ENCODE measurements at regions not wholly inside any gene's neighbourhood (a gene's known extent, or its start where the extent isn't known, plus 50 kb on each side); places are given as distances from the start of the nearest gene placed in this dataset.
A peak's percentile ranks its signal among the peaks of the same experiment; 100 is the strongest.

DNA sequence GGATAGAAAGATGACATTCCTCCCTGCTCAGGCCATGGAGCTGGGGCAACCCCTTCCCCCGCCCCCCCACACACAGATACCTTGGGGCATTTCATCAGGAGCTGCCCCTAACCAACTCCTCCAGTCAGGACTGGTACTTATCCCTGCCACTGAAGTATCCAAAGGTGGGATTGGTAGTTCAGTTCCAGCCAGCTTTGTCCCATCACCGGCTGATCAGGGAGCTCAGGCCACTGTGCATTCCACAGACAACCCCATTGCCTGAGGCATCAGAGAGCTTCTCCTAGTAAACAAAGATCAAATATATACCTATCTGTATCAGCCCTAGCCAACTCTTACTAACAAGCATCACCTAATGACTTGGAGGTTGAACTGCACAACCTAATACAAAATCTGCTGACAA lies 218.2 kb upstream of the FMR1 start:
- DNase-seq (ENCODE audit: low spot score), result no peak

DNA sequence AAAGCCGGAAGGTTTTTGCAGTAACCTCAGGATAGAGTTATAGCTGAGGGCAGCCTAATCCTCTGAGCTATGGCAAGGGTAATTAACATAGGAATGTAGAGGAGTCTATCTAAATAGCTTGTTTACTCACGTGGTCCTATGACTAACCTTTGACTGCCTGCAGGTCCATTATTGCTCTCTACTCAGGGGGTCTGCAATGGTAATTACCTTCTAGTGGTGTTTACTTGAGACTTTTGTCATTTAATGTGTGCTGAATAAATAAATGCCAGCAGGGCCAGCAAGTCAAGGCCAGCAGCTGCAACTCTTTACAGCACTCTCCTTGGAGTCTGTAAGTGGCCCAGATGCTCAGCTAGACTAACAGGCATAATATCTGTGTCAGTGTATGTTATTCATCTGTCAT lies 212.7 kb upstream of the FMR1 start:
- peak; percentile 10 for DNase-seq (ENCODE audit: low spot score)

DNA sequence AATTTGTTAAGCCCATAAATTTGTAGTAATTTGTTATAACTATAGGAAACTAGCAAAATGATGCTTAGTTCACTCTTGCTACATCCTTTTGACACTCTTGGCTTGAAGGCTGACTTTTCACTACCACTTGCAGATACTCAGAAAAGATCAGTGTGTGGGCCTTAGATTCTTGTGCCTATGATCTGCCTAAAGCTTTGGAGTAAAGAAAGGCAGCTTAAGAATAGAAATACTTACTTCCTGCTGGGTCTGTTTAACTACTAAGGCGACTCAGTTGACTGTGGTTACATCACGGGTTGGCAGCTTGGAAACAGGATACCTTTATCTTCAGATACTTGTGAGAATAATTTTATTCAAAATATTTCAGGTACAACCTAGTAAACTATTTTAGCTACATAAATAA lies 201.4 kb upstream of the FMR1 start:
- no peak for DNase-seq (ENCODE audit: low spot score)

DNA sequence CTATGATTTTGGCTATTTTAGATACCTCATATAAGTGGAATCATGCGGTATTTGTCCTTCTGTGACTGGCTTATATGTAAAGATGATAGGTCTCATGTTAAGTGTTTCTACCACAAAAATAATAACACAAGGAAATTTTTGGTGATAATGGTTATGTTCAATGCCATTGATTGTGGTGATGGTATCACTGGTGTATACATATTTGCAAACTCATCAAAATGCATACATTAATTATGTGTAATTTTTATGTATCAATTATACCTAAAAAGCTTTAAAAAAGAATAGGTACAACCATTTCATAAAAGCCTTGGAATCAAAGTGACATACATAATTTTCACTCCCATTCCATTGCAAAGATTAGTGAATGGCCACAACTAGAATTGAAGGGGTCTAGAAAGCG lies 178.3 kb upstream of the FMR1 start:
- DNase-seq (ENCODE audit: low spot score), result no peak

DNA sequence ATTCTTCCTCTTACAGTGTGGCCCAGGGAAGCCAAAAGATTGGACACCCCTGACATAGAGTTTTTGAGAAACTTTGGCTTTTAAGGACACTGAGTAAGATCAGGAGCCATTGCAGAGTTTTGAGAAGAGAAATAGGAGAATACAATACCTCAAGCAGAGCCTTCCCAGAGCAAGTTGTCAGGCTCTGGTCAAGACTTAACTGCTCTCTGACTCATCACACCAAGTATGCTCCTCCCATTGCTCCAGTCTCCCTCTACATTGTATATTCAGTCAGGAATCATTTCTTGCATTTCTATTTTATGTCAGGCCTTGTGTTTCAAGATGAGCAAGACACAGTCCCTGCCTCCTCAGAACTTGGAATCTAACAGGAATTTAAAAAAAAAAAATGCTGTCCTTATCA lies 176.4 kb upstream of the FMR1 start:
- DNase-seq (ENCODE audit: low spot score), result no peak

DNA sequence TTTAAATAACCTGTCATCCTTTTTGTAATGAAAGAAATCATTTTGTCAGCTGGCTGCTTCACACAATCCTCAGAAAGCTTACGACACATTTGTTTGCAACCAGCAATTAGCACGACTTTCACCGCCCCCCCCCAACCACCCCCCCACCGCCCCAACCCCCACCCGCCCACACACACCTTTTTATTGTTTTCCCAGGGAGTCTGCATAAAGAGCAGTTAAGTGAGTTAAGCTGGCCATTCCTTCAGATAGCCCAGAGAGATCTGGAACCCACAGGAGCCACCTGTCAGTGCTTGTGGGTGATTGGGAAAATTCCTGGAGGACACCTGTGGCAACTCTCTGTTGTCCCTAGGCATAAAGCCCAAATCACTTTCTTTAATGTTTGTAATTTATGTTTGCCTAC lies 175.7 kb upstream of the FMR1 start:
- no peak for DNase-seq (ENCODE audit: low spot score)

DNA sequence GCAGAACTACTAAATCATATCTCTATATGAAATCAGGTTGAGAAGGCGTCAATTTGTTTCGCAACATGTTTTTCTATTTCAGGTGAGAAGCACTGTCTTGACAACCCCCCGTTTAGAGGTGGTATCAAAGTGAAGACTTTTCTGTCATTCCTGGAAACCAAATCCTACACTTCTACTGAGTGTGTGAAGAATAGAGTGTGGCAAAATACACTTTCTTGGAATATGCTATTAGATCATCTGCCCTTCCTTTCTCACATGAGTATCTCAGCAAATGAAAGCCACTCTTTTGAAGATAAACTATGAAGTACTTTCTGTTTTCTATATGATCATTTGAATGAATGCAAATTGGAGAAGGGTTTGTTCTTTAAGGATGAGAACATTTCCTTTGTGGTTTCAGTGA lies 174.0 kb upstream of the FMR1 start:
- DNase-seq (ENCODE audit: low spot score), result no peak

DNA sequence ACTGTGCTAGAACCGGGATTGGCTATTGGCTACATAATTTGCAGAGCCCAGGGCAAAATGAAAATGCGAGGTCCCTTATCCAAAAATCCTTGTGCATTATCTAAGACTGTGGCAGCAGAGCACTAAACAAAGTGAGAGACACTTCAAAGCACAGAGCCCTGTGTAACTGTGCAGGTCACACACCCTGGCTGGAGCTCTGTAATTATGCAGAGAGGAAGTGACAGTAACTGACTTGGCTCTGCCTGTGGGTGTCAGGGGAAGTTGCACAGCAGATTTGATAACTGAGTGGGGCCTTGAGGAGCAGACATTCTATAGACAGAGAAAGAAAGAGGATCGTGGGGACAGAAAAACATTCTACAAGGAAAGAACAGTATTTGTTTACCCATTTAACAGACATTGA lies 173.5 kb upstream of the FMR1 start:
- DNase-seq (ENCODE audit: low spot score), result no peak

DNA sequence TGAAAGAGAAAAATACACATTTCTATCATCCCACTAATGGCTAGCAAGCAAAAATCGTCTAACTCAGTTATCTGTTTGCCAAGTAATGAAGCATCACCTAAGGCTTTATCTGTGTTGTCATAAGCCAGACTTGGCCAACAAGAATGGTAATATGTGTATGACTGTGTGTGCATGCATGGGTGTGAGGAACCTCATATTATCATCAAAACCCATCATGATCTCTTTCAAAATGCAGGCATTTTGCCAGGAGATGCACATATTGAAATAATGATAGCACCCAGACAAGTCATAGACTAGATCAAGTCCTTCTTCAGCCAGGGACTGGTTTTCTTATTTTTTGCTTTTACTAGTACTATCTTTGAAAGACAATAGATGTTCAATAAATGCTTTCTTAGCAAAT lies 172.5 kb upstream of the FMR1 start:
- no peak for DNase-seq (ENCODE audit: low spot score)

DNA sequence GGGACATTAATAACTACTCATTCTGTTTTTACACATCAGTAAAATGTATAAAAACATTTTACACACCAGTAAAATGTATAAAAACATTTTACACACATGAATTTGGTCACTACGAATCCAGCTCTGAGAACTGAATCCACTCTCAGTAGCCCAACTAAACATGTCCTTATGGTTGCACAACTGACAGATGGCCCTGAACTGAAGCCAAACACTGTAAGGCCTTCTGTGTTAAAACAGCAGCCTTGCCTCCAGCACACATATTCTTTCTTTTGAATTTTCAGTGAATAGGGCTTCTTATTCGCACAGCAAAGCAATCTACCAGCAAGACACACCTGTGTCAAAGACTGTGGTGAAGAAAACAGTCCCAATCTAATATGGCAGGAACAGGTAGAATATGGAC lies 169.9 kb upstream of the FMR1 start:
- DNase-seq (ENCODE audit: low spot score), result no peak

DNA sequence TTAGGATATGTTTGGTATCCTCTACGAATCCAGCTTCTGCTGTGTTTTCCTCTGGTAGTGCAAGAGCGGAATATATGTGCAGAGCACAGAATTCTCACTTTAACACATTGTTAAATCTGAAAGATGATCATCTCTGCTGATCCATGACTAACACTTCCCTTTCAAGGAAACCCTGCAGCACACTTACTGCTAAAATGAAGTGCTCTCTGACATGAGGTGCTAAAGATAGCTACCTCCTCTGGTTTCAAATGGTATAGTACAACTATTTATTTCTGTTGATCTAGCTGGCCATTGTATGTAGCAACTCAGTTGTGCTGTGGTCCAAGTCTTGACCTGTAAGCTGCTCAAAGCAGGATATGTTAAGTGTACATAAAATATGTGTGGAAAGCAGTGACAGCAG lies 162.4 kb upstream of the FMR1 start:
- DNase-seq (ENCODE audit: low spot score), result no peak

DNA sequence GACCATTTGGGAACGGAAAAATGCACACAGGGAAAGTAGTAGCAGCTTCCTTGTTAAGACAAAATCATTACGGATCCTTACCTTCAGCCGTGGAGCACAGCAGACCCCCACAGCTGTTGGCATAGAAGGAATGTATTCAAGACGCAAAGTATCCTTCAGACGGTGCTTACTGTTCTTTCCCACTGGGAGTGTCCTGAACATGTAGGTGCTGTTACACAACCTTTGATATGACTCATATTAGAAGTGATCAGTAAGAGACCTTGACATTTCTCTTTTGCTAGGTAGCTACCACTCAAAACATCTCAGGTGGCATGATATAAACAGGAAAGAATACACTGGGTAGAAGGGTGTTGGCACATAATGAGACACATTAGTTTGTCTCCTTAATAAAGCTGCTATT lies 154.0 kb upstream of the FMR1 start:
- no peak for DNase-seq (ENCODE audit: low spot score)

DNA sequence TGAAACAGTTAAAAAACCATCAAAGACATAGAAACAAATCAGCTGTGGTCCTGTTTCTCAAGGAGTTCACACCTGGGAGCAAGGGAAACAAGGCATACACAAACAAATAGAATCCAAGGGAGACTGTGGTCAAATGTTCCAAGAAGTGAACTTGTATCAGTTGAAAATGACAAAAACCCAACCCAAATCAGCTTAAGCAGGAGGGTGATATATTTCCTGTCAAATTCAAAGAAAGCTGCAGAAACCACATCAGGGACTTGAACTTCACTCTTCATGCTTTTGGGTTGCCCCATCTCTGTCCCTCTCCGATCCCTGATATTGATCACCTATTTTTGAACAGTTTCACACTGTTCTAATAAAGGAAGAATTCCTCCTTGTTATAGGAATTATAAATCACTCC lies 148.6 kb upstream of the FMR1 start:
- DNase-seq (ENCODE audit: low spot score), result no peak

DNA sequence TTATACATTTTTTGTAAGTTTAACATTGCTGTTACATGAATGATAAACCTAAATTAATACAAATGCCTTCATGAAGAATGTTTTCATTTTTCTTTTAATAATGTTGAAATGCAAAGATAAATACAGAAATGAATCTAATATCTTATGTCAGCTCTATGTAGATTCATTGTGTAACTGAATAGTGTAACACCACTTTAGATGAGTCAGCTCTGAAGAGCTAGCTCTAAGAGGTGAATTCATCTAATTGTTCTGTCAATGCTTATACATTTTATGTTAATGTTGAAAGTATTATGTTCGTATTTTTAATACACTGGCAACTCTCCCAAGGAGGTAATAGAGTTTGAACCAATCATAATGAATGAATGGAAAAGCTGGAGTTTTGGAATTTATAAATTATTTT lies 146.9 kb upstream of the FMR1 start:
- no peak for DNase-seq (ENCODE audit: low spot score)

DNA sequence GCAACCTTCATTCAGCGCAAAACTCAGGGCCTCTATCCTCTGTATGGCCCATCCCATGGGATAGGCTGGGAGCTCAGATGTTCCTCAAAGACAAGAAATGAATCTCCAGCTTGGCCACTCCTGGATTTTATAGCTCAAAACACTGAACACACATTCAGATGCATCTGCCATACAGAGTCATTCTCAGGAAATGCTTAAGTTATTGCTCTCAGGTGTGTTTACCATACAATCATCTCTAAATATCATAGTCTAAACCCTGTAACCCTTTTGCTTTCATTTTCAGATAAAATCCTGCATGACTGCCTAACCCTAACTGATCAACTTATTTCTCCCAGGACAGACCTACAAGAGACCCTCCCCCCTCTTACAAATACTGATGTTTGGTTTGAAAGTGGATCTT lies 140.9 kb upstream of the FMR1 start:
- no peak for DNase-seq (ENCODE audit: low spot score)

DNA sequence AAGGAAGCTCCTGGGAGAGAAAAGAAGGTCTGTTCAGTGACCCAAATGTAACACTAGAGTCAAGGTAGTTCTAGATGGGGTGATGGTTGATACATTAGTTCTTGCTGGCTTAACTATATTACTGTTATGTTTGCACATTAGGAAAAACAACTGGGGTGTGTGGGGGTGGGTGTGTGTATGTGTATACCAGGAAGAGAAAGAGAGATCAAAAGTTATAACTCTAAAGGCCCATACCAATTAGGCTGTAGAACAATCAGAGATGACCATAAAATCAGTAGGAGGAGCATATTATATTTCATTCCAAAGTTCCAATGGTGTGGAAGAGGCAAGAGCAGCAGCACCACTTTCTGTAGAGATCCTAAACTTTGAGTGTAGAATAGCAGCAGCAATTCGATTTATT lies 134.7 kb upstream of the FMR1 start:
- DNase-seq (ENCODE audit: low spot score), result no peak

DNA sequence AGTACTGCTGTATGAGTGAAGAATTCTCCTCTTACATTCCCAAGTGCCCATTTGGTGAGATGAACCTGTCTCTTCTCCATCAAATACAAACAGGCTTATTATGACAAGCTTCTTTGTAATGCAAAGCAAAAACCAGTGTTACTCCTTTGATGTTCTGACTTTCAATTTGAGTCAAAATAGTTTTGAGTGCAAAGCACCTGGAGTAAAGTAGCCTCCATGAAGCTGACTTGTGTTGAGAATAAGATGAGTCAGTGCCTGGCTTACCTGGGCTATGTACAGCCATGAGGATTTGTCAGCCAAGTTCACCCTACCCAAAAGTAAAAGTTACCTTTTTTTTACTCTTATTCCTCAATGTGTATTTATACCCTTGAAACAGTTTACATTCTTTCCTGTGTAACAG lies 132.5 kb upstream of the FMR1 start:
- no peak for DNase-seq (ENCODE audit: low spot score)

DNA sequence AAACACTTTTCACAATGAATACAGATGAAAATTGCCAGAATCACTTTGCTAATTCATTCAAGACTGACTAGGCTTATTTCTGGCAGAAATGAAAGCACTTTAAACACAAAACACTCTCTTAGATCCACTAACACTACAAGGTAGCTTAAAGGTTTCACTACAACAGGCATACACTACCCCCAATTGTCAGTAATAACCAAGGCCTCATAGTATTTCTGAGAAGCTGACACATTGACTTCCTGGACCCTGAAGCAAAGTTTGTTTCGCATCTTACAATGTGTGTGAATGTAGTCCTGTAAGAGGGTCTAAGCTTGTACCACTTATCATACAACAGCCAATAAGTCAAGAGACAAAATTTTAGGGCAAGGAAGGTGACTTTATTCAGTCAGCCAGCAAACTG lies 129.9 kb upstream of the FMR1 start:
- no peak for DNase-seq (ENCODE audit: low spot score)

DNA sequence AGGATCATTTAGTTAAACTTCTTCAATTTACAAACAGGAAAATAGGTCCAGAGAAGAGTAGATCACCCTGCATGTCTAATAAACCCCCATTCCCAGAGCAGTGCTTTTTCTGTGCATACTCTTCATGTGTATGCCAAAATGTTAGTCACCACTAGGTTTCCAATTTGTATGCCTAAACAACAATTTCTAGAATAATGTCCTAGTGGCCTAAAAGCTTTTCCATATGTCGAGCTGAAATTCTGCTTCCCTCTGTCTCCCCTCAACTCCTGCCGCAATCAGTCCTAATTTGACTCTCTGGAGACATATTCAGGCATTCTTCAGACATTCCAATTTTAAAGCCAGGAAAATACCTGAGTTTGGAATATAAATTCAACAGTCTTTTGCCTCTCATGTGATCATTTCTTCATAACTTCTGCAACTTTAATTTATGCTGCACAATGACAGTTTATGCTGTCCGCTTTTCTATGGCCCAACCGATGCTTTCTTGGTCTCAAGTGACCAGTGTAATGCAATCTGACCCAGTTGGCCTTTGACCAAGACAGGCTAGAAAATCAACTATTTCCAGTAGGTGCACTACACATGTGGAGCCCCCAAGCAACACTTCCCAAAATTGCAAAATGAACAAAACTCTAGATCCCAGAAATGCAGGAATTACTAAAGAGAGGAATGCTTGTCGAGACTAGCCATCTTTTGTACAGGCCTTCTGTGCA lies 122.9 kb upstream of the FMR1 start:
- DNase-seq (ENCODE audit: low spot score), result no peak

DNA sequence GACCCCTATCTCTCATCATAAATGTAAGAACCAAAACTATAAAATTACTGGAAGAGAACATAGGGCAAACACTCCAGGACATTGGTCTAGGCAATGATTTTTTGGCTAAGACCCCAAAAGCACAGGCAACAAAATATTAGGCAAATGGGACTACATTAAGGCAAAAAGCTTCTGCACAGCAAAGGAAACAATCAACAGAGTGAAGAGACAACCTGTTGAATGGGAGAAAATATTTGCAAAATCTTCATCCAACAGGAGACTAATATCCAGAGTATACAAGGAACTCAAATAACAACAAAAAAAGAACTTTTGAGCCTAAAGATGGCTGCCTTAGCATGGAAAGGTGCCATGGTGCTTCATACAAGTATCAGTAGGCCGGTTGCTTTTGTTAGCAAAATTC lies 111.1 kb upstream of the FMR1 start:
- no peak for DNase-seq (ENCODE audit: low spot score)

DNA sequence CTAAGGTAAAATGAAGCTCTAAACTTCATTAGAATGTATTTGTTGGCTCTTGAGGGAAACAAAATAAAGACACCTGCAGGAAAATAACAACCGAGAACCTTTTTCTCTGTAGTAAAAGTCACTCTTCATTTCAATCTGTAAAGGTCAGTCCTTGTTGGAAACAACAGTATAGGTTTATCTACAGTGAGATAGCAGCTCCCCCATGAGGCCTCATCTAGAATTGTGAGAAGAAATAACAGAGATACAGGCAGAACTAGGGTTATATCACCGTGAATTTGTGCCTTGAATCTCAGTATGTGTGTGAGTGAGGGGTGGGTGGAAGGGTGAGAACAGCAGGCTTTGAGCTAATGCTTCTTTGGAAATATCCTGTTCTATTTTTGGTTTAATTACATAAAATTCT lies 107.8 kb upstream of the FMR1 start:
- peak; percentile 18 for DNase-seq (ENCODE audit: low spot score)

DNA sequence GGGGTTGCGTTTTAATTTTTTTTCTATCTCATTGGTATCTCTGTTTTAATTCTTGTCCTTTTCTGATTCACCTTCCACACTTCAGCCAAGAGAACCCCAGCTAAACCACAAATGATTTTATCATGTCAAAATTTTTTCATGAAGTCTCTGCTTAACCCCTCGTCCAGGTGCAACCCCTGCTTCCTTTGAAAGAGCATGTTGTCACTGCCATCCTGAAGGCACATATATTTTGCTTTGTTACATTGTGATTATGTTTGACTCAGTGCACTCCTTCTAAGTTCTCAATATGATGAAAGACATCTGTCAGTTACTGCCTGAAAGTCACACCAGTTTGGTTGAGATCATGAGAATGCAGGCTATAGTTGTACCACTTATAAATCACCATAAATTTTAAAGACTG lies 99.9 kb upstream of the FMR1 start:
- DNase-seq (ENCODE audit: low spot score), result no peak

DNA sequence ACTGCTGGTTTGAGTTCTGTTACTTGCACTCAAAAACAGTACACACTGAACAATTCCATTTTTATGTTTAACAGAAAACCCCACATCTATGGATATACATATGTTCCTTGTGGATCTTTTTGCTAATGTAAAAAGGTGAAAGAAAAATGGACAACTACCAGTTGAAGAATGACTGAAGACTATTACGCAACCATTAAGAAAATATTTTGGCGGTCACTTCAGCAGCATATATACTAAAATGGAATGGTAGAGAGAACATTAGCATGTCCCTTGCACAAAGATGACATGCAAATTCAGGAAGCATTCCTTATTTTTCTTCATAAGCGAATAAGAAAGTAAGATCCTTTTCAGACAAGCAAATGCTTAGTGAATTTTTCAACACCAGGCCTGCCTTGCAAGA lies 84.6 kb upstream of the FMR1 start:
- no peak for DNase-seq (ENCODE audit: low spot score)

DNA sequence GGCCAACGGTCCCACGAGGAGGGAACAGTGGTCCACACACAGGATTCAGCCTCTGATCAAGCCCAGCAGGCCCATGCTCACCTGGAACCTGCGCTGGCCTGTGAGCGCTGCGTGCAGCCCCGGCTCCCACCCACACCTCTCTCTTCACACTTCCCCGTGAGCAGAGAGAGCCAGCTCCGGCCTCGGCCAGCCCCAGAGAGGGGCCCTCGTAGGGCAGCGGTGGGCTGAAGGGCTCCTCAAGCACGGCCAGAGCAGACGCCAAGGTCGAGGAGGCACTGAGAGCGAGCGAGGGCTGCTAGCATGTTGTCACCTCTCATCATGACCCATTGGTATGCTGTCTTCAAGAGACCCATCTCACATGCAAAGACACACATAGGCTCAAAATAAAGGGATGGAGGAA lies 83.0 kb upstream of the FMR1 start:
- no peak for DNase-seq (ENCODE audit: low spot score)

Data from H4 (cell line).